ENCODE measurements at regions not wholly inside any gene's neighbourhood (a gene's known extent, or its start where the extent isn't known, plus 50 kb on each side); places are given as distances from the start of the nearest gene placed in this dataset.

- H3K79me2 ChIP-seq (ENCODE audit: control insufficient read depth, insufficient read depth, low read length): no peaks in the 10 kb centered on the region
- ChIA-PET CTCF (no interaction called here), POLR2A (no interaction called here)
- intact Hi-C loops (cut with micrococcal nuclease): no loop called here
- Mint-ChIP-seq H3K27me3 (peaks cover 4% of the 10 kb centered on the region), H3K9me3 (ENCODE audit: insufficient read depth) (no peaks in the 10 kb centered on the region), H3K27ac (no peak overlapping the region), H3K4me1 (no peaks in the 10 kb centered on the region), H3K4me3 (no peak overlapping the region)
- H3K27ac ChIP-seq (ENCODE audit: low read length in 2 of 2): no peak overlapping the region
- H3K36me3 ChIP-seq (replicated peaks in 1 of 2; ENCODE audit: control extremely low read depth in 1 of 2, control insufficient read depth in 1 of 2, extremely low read depth in 1 of 2, insufficient read depth in 2 of 2, low read length in 1 of 2): no peaks in the 10 kb centered on the region
- TF ChIP-seq CTCF (IDR thresholded peaks at IDR 0.05) (no peak), EZH2 (IDR thresholded peaks at IDR 0.05; ENCODE audit: borderline replicate concordance, insufficient read depth, low read depth, low read length, poor library complexity, severe bottlenecking) (no peak)
- no peaks in the 10 kb centered on the region for H4K20me1 ChIP-seq (ENCODE audit: control insufficient read depth, insufficient read depth, low read length, poor library complexity, severe bottlenecking)
- no peak overlapping the region for H2AFZ ChIP-seq (ENCODE audit: insufficient read depth, low read depth, low read length, poor library complexity, severe bottlenecking)
- DNase-seq (no peak), ATAC-seq (ENCODE audit: low read depth) (no peak)
- WGBS (ENCODE audit: insufficient coverage): no CpG with 5 or more reads among the region's 1 CpG
- no peak overlapping the region for H3K4me2 ChIP-seq (replicated peaks; ENCODE audit: low read depth, low read length, poor library complexity, severe bottlenecking)
- no peaks in the 10 kb centered on the region for H3K4me1 ChIP-seq (ENCODE audit: control insufficient read depth in 2 of 2, insufficient read depth in 2 of 2, low read length in 2 of 2)
- H3K9me3 ChIP-seq (ENCODE audit: control extremely low read depth in 1 of 3, control insufficient read depth in 2 of 3, insufficient read depth in 1 of 3, low read length in 2 of 3): no peaks in the 10 kb centered on the region
- no peak overlapping the region for H3K9ac ChIP-seq (ENCODE audit: low read length)
- H3K27me3 ChIP-seq (replicated peaks in 1 of 4; ENCODE audit: control extremely low read depth in 1 of 4, control insufficient read depth in 3 of 4, insufficient read depth in 4 of 4, low read length in 3 of 4): no peaks in the 10 kb centered on the region
- no peak overlapping the region for H3K4me3 ChIP-seq (ENCODE audit: control extremely low read depth in 1 of 5, extremely low read depth in 1 of 5, insufficient read depth in 1 of 5, low read depth in 2 of 5, low read length in 4 of 5)
Measured at GRCh38 chrX:15191830-15192229, 78.1 kb downstream of the ASB9 start.

- TF ChIP-seq EZH2 (IDR thresholded peaks at IDR 0.05; ENCODE audit: borderline replicate concordance, insufficient read depth, low read depth, low read length, poor library complexity, severe bottlenecking) (no peak), CTCF (IDR thresholded peaks at IDR 0.05) (no peak)
- H3K36me3 ChIP-seq (replicated peaks in 1 of 2; ENCODE audit: control extremely low read depth in 1 of 2, control insufficient read depth in 1 of 2, extremely low read depth in 1 of 2, insufficient read depth in 2 of 2, low read length in 1 of 2): no peaks in the 10 kb centered on the region
- no peak overlapping the region for H3K27ac ChIP-seq (ENCODE audit: low read length in 2 of 2)
- no peak overlapping the region for H3K4me3 ChIP-seq (ENCODE audit: control extremely low read depth in 1 of 5, extremely low read depth in 1 of 5, insufficient read depth in 1 of 5, low read depth in 2 of 5, low read length in 4 of 5)
- no peak overlapping the region for H3K9ac ChIP-seq (ENCODE audit: low read length)
- no peaks in the 10 kb centered on the region for H4K20me1 ChIP-seq (ENCODE audit: control insufficient read depth, insufficient read depth, low read length, poor library complexity, severe bottlenecking)
- peaks cover 8% of the 10 kb centered on the region for H3K27me3 Mint-ChIP-seq
- CTCF ChIA-PET: no interaction called here
- H3K4me2 ChIP-seq (replicated peaks; ENCODE audit: low read depth, low read length, poor library complexity, severe bottlenecking): no peak overlapping the region
- no peaks in the 10 kb centered on the region for H3K27me3 ChIP-seq (replicated peaks in 1 of 4; ENCODE audit: control extremely low read depth in 1 of 4, control insufficient read depth in 3 of 4, insufficient read depth in 4 of 4, low read length in 3 of 4)
- ATAC-seq (ENCODE audit: low read depth): no peak
- POLR2A ChIA-PET: no interaction called here
- no peak overlapping the region for H2AFZ ChIP-seq (ENCODE audit: insufficient read depth, low read depth, low read length, poor library complexity, severe bottlenecking)
- H3K9me3 Mint-ChIP-seq (ENCODE audit: insufficient read depth): no peaks in the 10 kb centered on the region
- no peaks in the 10 kb centered on the region for H3K79me2 ChIP-seq (ENCODE audit: control insufficient read depth, insufficient read depth, low read length)
- no peak for DNase-seq
- no peaks in the 10 kb centered on the region for H3K4me1 ChIP-seq (ENCODE audit: control insufficient read depth in 2 of 2, insufficient read depth in 2 of 2, low read length in 2 of 2)
- H3K4me3 Mint-ChIP-seq: no peak overlapping the region
- WGBS (ENCODE audit: insufficient coverage): 86% methylated on average over 1 of the region's 1 CpG
- H3K9me3 ChIP-seq (ENCODE audit: control extremely low read depth in 1 of 3, control insufficient read depth in 2 of 3, insufficient read depth in 1 of 3, low read length in 2 of 3): no peaks in the 10 kb centered on the region
- intact Hi-C loops (cut with micrococcal nuclease): no loop called here
- H3K27ac Mint-ChIP-seq: no peak overlapping the region
- H3K4me1 Mint-ChIP-seq: no peaks in the 10 kb centered on the region
Measured at GRCh38 chrX:15188039-15188438, 81.8 kb downstream of the ASB9 start.
